ENCODE measurements at regions not wholly inside any gene's neighbourhood (a gene's known extent, or its start where the extent isn't known, plus 50 kb on each side); places are given as distances from the start of the nearest gene placed in this dataset.
"Not testable (repeated sequence)": the region's sequence is repeated elsewhere in the genome, so short reads cannot be mapped to it uniquely, and the experiment has no call there.

GRCh38 chr6:19612672-19613466 is 224.3 kb upstream of the ID4 start:
- not testable (repeated sequence) for DNase-seq (ENCODE audit: low spot score)

- no peak for DNase-seq (ENCODE audit: low spot score)
These were observed 223.5 kb upstream of the ID4 start for GRCh38 chr6:19613678-19614077.

GRCh38 chr6:19616022-19616421 is 221.1 kb upstream of the ID4 start:
- DNase-seq (ENCODE audit: low spot score): no peak

GRCh38 chr6:19632230-19632629 is 204.9 kb upstream of the ID4 start:
- DNase-seq (ENCODE audit: low spot score): no peak

GRCh38 chr6:19632786-19633185 is 204.4 kb upstream of the ID4 start:
- DNase-seq (ENCODE audit: low spot score): no peak

GRCh38 chr6:19635728-19636127 is 201.4 kb upstream of the ID4 start:
- no peak for DNase-seq (ENCODE audit: low spot score)

- no peak for DNase-seq (ENCODE audit: low spot score)
These were observed 200.2 kb upstream of the ID4 start for GRCh38 chr6:19637010-19637409.

- DNase-seq (ENCODE audit: low spot score): no peak
These were observed 198.2 kb upstream of the ID4 start for GRCh38 chr6:19638931-19639330.

- DNase-seq (ENCODE audit: low spot score): no peak
These were observed 193.9 kb upstream of the ID4 start for GRCh38 chr6:19643287-19643686.

GRCh38 chr6:19643713-19644112 is 193.5 kb upstream of the ID4 start:
- no peak for DNase-seq (ENCODE audit: low spot score)

GRCh38 chr6:19655744-19656143 is 181.4 kb upstream of the ID4 start:
- DNase-seq (ENCODE audit: low spot score): no peak

- DNase-seq (ENCODE audit: low spot score): no peak
These were observed 176.9 kb upstream of the ID4 start for GRCh38 chr6:19660123-19660910.

GRCh38 chr6:19662911-19663310 is 174.3 kb upstream of the ID4 start:
- DNase-seq (ENCODE audit: low spot score): no peak

- no peak for DNase-seq (ENCODE audit: low spot score)
These were observed 173.7 kb upstream of the ID4 start for GRCh38 chr6:19663479-19663878.

- no peak for DNase-seq (ENCODE audit: low spot score)
These were observed 173.1 kb upstream of the ID4 start for GRCh38 chr6:19664050-19664449.

- DNase-seq (ENCODE audit: low spot score): no peak
These were observed 172.1 kb upstream of the ID4 start for GRCh38 chr6:19664878-19665612.

GRCh38 chr6:19665613-19665909 is 171.6 kb upstream of the ID4 start:
- DNase-seq (ENCODE audit: low spot score): no peak

GRCh38 chr6:19668710-19669109 is 168.5 kb upstream of the ID4 start:
- no peak for DNase-seq (ENCODE audit: low spot score)

- no peak for DNase-seq (ENCODE audit: low spot score)
These were observed 168.0 kb upstream of the ID4 start for GRCh38 chr6:19669206-19669605.

GRCh38 chr6:19682859-19683258 is 154.3 kb upstream of the ID4 start:
- no peak for DNase-seq (ENCODE audit: low spot score)

GRCh38 chr6:19690325-19691075 is 146.7 kb upstream of the ID4 start:
- no peak for DNase-seq (ENCODE audit: low spot score)

GRCh38 chr6:19691465-19692167 is 145.6 kb upstream of the ID4 start:
- no peak for DNase-seq (ENCODE audit: low spot score)
